Peyer's patch (tissue), 4 donors: ENCODE measurements at regions not wholly inside any gene's neighbourhood (a gene's known extent, or its start where the extent isn't known, plus 50 kb on each side); places are given as distances from the start of the nearest gene placed in this dataset.

ENCODE experiments used
- DNase-seq, 3 donors: peaks; one replicate each; pipeline ENCODE4 v3.0.0-alpha.2; 2017 to 2019
- H3K27ac ChIP-seq, 4 donors: fragments of 200-600 bp; sonication (generic); one replicate each; pipeline ENCODE4 v1.5.1; 2016 to 2019
- H3K27me3 ChIP-seq, 2 donors: fragments of 200-600 bp; sonication (generic); one replicate each; pipeline ENCODE4 v1.5.1; 2019
- H3K36me3 ChIP-seq, 3 donors: fragments of 200-600 bp; sonication (generic); one replicate each; pipeline ENCODE4 v1.5.1; 2016 to 2019
- H3K4me1 ChIP-seq, 4 donors: fragments of 200-600 bp; sonication (generic); one replicate each; pipeline ENCODE4 v1.5.1; 2016 to 2019
- H3K4me3 ChIP-seq, 4 donors: fragments of 200-600 bp; sonication (generic); 1 replicate in 3 of 4; 2 replicates in 1 of 4; pipeline ENCODE4 v1.5.1; 2016 to 2019; ENCODE audit warnings: mild to moderate bottlenecking in 1 of 4
- H3K9me3 ChIP-seq, 4 donors: fragments of 200-600 bp; sonication (generic); one replicate each; pipeline ENCODE4 v1.5.1; 2016 to 2019; ENCODE audit warnings: mild to moderate bottlenecking in 1 of 4
- POLR2A ChIP-seq, 2 donors: fragments of 450-650 bp; IDR thresholded peaks; one replicate each; pipeline ENCODE4 v1.5.1; 2017; ENCODE audit warnings: antibody characterized with exemption in 2 of 2, mild to moderate bottlenecking in 2 of 2, moderate library complexity in 2 of 2
- TF ChIP-seq, protein P1 (sequence below), 6 experiments: fragments of 450-650 bp in 4 of 6; fragments of 200-600 bp in 2 of 6; sonication (generic) in 1 of 6; IDR thresholded peaks; one replicate each; pipeline ENCODE4 v1.5.1; 2017 to 2019; ENCODE audit warnings: antibody characterized with exemption in 6 of 6, mild to moderate bottlenecking in 3 of 6, moderate library complexity in 1 of 6

DNA sequence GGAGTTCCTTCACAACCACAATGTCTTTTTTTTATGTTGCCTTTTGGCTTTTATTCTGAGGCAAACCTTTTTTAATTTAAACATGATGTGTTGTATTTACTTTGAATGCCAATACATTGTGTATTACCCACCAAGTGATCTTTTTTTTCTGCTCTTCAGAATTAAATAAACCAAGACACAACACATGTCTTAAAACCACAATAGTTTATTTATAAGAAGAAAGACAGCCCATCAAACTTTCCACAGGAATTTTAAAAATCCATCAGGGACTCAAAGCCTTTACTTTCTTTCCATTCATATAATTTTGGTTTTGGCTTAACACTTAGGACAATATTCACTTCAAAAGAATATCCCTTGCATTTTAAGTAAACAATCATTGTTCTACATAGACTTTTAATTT lies 321.8 kb upstream of the MEF2C start:
- no peaks in the 10 kb centered on the region for H3K27me3 ChIP-seq
- H3K27ac ChIP-seq, result no peak overlapping the region
- no peak overlapping the region for H3K4me3 ChIP-seq
- TF ChIP-seq POLR2A (IDR thresholded peaks at IDR 0.05), result no peak
- TF ChIP-seq, protein P1, sequence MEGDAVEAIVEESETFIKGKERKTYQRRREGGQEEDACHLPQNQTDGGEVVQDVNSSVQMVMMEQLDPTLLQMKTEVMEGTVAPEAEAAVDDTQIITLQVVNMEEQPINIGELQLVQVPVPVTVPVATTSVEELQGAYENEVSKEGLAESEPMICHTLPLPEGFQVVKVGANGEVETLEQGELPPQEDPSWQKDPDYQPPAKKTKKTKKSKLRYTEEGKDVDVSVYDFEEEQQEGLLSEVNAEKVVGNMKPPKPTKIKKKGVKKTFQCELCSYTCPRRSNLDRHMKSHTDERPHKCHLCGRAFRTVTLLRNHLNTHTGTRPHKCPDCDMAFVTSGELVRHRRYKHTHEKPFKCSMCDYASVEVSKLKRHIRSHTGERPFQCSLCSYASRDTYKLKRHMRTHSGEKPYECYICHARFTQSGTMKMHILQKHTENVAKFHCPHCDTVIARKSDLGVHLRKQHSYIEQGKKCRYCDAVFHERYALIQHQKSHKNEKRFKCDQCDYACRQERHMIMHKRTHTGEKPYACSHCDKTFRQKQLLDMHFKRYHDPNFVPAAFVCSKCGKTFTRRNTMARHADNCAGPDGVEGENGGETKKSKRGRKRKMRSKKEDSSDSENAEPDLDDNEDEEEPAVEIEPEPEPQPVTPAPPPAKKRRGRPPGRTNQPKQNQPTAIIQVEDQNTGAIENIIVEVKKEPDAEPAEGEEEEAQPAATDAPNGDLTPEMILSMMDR (IDR thresholded peaks at IDR 0.05), result no peak
- H3K36me3 ChIP-seq, result no peaks in the 10 kb centered on the region
- H3K4me1 ChIP-seq, result no peaks in the 10 kb centered on the region
- peaks cover 0 to 3% (median 1%) of the 10 kb centered on the region in 4 donors for H3K9me3 ChIP-seq
- DNase-seq, result no peak

DNA sequence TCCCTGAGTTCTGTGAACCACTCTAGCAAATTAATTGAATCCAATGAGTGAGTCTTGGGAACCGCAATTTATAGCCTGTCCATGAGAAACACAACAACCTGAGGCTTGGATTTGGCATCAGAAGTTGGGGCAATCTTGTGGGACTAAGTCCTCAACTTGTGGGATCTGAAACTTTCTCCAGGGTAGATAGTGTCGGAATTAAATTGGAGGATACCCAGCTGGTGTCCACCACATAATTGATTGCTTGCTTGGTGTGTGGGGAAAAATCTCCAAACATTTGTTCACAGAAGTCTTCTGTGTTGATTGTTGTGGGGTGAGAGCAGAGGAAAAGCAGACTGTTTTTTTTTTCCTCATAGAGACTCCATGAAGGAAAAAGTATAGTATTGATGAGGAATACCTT lies 320.6 kb upstream of the MEF2C start:
- no peaks in the 10 kb centered on the region for H3K27me3 ChIP-seq
- no peak for DNase-seq
- H3K4me1 ChIP-seq, result no peaks in the 10 kb centered on the region
- no peak overlapping the region for H3K4me3 ChIP-seq
- H3K36me3 ChIP-seq, result no peaks in the 10 kb centered on the region
- H3K9me3 ChIP-seq, result peaks cover 0 to 5% (median 2%) of the 10 kb centered on the region in 4 donors
- H3K27ac ChIP-seq, result no peak overlapping the region
- no peak for TF ChIP-seq POLR2A (IDR thresholded peaks at IDR 0.05)
- TF ChIP-seq, protein P1 (IDR thresholded peaks at IDR 0.05), result no peak

DNA sequence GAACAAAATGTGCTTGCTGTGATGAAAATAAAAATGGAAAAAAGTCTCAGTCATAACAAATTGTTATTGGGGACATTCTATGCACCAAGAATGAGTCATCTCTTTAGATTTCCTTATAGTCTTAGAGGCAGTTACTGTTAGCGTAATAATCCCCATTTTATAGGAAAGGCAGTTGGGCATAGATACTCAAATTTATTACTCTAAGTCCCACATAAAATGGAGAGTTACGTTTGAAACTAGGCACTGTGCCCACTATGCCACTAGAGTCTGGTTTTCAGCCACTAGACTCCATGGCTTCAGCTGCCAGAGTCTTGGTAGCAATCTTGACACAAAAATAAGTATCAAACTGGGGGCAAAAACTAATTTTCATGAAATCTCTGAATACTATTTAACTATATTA lies 317.9 kb upstream of the MEF2C start:
- H3K4me1 ChIP-seq, result no peaks in the 10 kb centered on the region
- H3K4me3 ChIP-seq, result no peak overlapping the region
- peaks cover 0 to 5% (median 2%) of the 10 kb centered on the region in 4 donors for H3K9me3 ChIP-seq
- TF ChIP-seq, protein P1 (IDR thresholded peaks at IDR 0.05), result no peak
- no peak for TF ChIP-seq POLR2A (IDR thresholded peaks at IDR 0.05)
- H3K27ac ChIP-seq, result no peak overlapping the region
- H3K27me3 ChIP-seq, result no peaks in the 10 kb centered on the region
- no peak for DNase-seq
- no peaks in the 10 kb centered on the region for H3K36me3 ChIP-seq

DNA sequence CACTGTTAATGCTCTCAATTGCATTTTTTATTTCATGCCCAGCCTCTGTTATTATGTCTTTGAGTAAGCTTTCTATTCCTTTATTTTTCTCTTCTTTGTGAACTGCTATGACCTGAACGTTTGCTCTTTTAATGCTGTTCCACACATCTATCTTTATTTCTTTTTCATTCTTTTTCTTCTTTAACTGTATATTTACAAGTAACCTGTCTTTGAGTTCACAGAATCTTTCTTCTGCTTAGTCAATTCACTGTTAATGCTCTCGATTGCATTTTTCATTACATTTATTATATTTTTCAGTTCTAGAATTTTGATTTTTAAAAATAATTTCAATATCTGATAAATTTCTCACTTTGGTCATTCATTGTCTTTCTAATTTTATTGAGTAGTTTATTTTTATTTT lies 316.3 kb upstream of the MEF2C start:
- no peaks in the 10 kb centered on the region for H3K27me3 ChIP-seq
- H3K9me3 ChIP-seq, result peaks cover 0 to 5% (median 2%) of the 10 kb centered on the region in 4 donors
- H3K36me3 ChIP-seq, result no peaks in the 10 kb centered on the region
- H3K4me3 ChIP-seq, result no peak overlapping the region
- H3K4me1 ChIP-seq, result no peaks in the 10 kb centered on the region
- no peak overlapping the region for H3K27ac ChIP-seq
- no peak for TF ChIP-seq POLR2A (IDR thresholded peaks at IDR 0.05)
- TF ChIP-seq, protein P1 (IDR thresholded peaks at IDR 0.05), result no peak
- no peak for DNase-seq

DNA sequence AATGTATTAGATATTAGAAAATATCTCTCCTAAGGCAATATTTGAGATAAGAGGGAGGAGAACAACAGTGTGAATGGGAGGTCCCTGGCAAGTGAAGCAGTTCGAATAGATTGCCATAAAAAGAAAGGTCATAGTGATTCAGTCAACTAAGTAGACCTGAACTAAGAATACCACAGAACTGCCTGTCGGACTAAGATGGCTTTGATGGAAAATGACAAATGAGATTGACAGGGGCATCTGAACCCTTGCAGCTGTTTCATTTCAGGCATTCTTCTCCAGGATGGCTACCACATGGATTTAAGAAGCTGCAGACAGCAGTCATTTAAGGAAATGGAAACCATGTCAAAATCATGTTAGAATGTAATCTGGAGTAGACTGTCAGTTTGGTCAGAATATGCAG lies 308.4 kb upstream of the MEF2C start:
- H3K27ac ChIP-seq, result no peak overlapping the region
- H3K36me3 ChIP-seq, result no peaks in the 10 kb centered on the region
- TF ChIP-seq POLR2A (IDR thresholded peaks at IDR 0.05), result no peak
- TF ChIP-seq, protein P1 (IDR thresholded peaks at IDR 0.05), result no peak
- H3K4me3 ChIP-seq, result no peak overlapping the region
- no peak for DNase-seq
- no peaks in the 10 kb centered on the region for H3K4me1 ChIP-seq
- H3K27me3 ChIP-seq, result no peaks in the 10 kb centered on the region
- H3K9me3 ChIP-seq, result no peaks in the 10 kb centered on the region
